ENCODE measurements at regions not wholly inside any gene's neighbourhood (a gene's known extent, or its start where the extent isn't known, plus 50 kb on each side); places are given as distances from the start of the nearest gene placed in this dataset.
A peak's percentile ranks its signal among the peaks of the same experiment; 100 is the strongest.

GRCh38 chr7:46775776-46776175, 806.1 kb downstream of the TNS3 start:
- DNase-seq (ENCODE audit: insufficient read length, low spot score, missing footprints), result no peak
- Histone ChIP-seq H2AFZ (ENCODE audit: low read length) (peak overlapping the region; percentile 2), H3K27me3 (ENCODE audit: insufficient read depth, low read length) (no peaks in the 10 kb centered on the region), H3K27ac (ENCODE audit: low read depth, low read length) (peak overlapping the region; percentile 70), H3K4me1 (ENCODE audit: insufficient read depth, low read length) (peaks cover 21% of the 10 kb centered on the region), H3K79me2 (ENCODE audit: insufficient read depth, low read length) (no peaks in the 10 kb centered on the region), H3K4me2 (ENCODE audit: insufficient read depth, low read length) (no peak overlapping the region), H3K4me3 (ENCODE audit: insufficient read depth, low read length) (no peak overlapping the region), H4K20me1 (ENCODE audit: insufficient read depth, low read length) (no peaks in the 10 kb centered on the region), H3K36me3 (ENCODE audit: insufficient read depth, low read length) (no peaks in the 10 kb centered on the region), H3K9me3 (ENCODE audit: low read depth, low read length) (no peaks in the 10 kb centered on the region)
- no peak for TF ChIP-seq CTCF (IDR thresholded peaks at IDR 0.05; ENCODE audit: extremely low read depth, low read depth, low read length)

- no peak overlapping the region for H3K4me2 ChIP-seq (ENCODE audit: insufficient read depth, low read length)
- no peak for DNase-seq (ENCODE audit: insufficient read length, low spot score, missing footprints)
Measured at GRCh38 chr7:46775020-46775419, 806.9 kb downstream of the TNS3 start.

GRCh38 chr7:46774515-46774914, 807.4 kb downstream of the TNS3 start:
- no peaks in the 10 kb centered on the region for H4K20me1 ChIP-seq (ENCODE audit: insufficient read depth, low read length)
- no peaks in the 10 kb centered on the region for H3K79me2 ChIP-seq (ENCODE audit: insufficient read depth, low read length)
- peak overlapping the region; percentile 70 for H3K27ac ChIP-seq (ENCODE audit: low read depth, low read length)
- TF ChIP-seq CTCF (IDR thresholded peaks at IDR 0.05; ENCODE audit: extremely low read depth, low read depth, low read length), result no peak
- H2AFZ ChIP-seq (ENCODE audit: low read length), result no peak overlapping the region
- H3K9me3 ChIP-seq (ENCODE audit: low read depth, low read length), result no peaks in the 10 kb centered on the region
- H3K27me3 ChIP-seq (ENCODE audit: insufficient read depth, low read length), result no peaks in the 10 kb centered on the region
- H3K4me3 ChIP-seq (ENCODE audit: insufficient read depth, low read length), result no peak overlapping the region
- DNase-seq (ENCODE audit: insufficient read length, low spot score, missing footprints), result no peak
- no peak overlapping the region for H3K4me2 ChIP-seq (ENCODE audit: insufficient read depth, low read length)
- peaks cover 21% of the 10 kb centered on the region for H3K4me1 ChIP-seq (ENCODE audit: insufficient read depth, low read length)
- no peaks in the 10 kb centered on the region for H3K36me3 ChIP-seq (ENCODE audit: insufficient read depth, low read length)

More at GRCh38 chr7:46775020-46775419, 806.9 kb downstream of the TNS3 start:
- Histone ChIP-seq H2AFZ (ENCODE audit: low read length) (no peak overlapping the region), H4K20me1 (ENCODE audit: insufficient read depth, low read length) (no peaks in the 10 kb centered on the region), H3K27me3 (ENCODE audit: insufficient read depth, low read length) (no peaks in the 10 kb centered on the region), H3K36me3 (ENCODE audit: insufficient read depth, low read length) (no peaks in the 10 kb centered on the region), H3K27ac (ENCODE audit: low read depth, low read length) (peak overlapping the region; percentile 70), H3K4me1 (ENCODE audit: insufficient read depth, low read length) (peaks cover 21% of the 10 kb centered on the region), H3K79me2 (ENCODE audit: insufficient read depth, low read length) (no peaks in the 10 kb centered on the region), H3K9me3 (ENCODE audit: low read depth, low read length) (no peaks in the 10 kb centered on the region), H3K4me3 (ENCODE audit: insufficient read depth, low read length) (no peak overlapping the region)
- no peak for TF ChIP-seq CTCF (IDR thresholded peaks at IDR 0.05; ENCODE audit: extremely low read depth, low read depth, low read length)

- Histone ChIP-seq H3K4me3 (ENCODE audit: insufficient read depth, low read length) (no peak overlapping the region), H2AFZ (ENCODE audit: low read length) (peak overlapping the region; percentile 64), H3K36me3 (ENCODE audit: insufficient read depth, low read length) (no peaks in the 10 kb centered on the region), H3K9me3 (ENCODE audit: low read depth, low read length) (no peaks in the 10 kb centered on the region), H3K27me3 (ENCODE audit: insufficient read depth, low read length) (no peaks in the 10 kb centered on the region), H3K4me1 (ENCODE audit: insufficient read depth, low read length) (peaks cover 21% of the 10 kb centered on the region), H4K20me1 (ENCODE audit: insufficient read depth, low read length) (no peaks in the 10 kb centered on the region), H3K27ac (ENCODE audit: low read depth, low read length) (peak overlapping the region; percentile 15), H3K79me2 (ENCODE audit: insufficient read depth, low read length) (no peaks in the 10 kb centered on the region), H3K4me2 (ENCODE audit: insufficient read depth, low read length) (no peak overlapping the region)
- DNase-seq (ENCODE audit: insufficient read length, low spot score, missing footprints), result no peak
- TF ChIP-seq CTCF (IDR thresholded peaks at IDR 0.05; ENCODE audit: extremely low read depth, low read depth, low read length), result no peak
Measured at GRCh38 chr7:46772776-46773175, 809.1 kb downstream of the TNS3 start.

Measured in osteoblast (primary cell).